SK-N-MC (cell line): ENCODE measurements at regions not wholly inside any gene's neighbourhood (a gene's known extent, or its start where the extent isn't known, plus 50 kb on each side); places are given as distances from the start of the nearest gene placed in this dataset.

Experiments
- EZH2 ChIP-seq: fragments of 200-600 bp; sonication (generic); IDR thresholded peaks from one replicate; pipeline ENCODE4 v1.6.1; 2017; ENCODE audit warnings: antibody characterized with exemption
- POLR2AphosphoS5 ChIP-seq: IDR thresholded peaks from 2 replicates; pipeline ENCODE4 v1.6.1; 2012; ENCODE audit warnings: mild to moderate bottlenecking, low read depth, low read length, borderline replicate concordance

- TF ChIP-seq POLR2AphosphoS5 (no peak), EZH2 (no peak)
Observed at GRCh38 chr10:8314486-8314885, 260.0 kb downstream of the GATA3 start.
